H9 (cell line): ENCODE measurements at regions not wholly inside any gene's neighbourhood (a gene's known extent, or its start where the extent isn't known, plus 50 kb on each side); places are given as distances from the start of the nearest gene placed in this dataset.

ENCODE experiments used
- DNase-seq: peaks from one replicate; pipeline ENCODE4 v3.0.0-alpha.2; 2017
- H2AFZ ChIP-seq: one replicate; pipeline ENCODE4 v1.6.1; 2013; ENCODE audit warnings: mild to moderate bottlenecking, low read length, control low read depth, moderate library complexity
- H2AK5ac ChIP-seq: 2 replicates; pipeline ENCODE4 v1.6.1; 2013; ENCODE audit warnings: low read length, control low read depth, mixed read lengths; ENCODE audit not compliant: insufficient read length
- H2BK120ac ChIP-seq: one replicate; pipeline ENCODE4 v1.6.1; 2013; ENCODE audit warnings: low read depth, mild to moderate bottlenecking, low read length, control low read depth, inconsistent platforms; ENCODE audit not compliant: poor library complexity, severe bottlenecking
- H2BK12ac ChIP-seq: 2 replicates; pipeline ENCODE4 v1.6.1; 2013; ENCODE audit warnings: low read length, control low read depth, mixed read lengths, low read depth; ENCODE audit not compliant: insufficient read length
- H2BK15ac ChIP-seq: 2 replicates; pipeline ENCODE4 v1.6.1; 2013; ENCODE audit warnings: low read depth, low read length, control low read depth
- H2BK20ac ChIP-seq: one replicate; pipeline ENCODE4 v1.6.1; 2013; ENCODE audit warnings: low read depth, mild to moderate bottlenecking, low read length, control low read depth, inconsistent platforms; ENCODE audit not compliant: poor library complexity, severe bottlenecking
- H2BK5ac ChIP-seq: 2 replicates; pipeline ENCODE4 v1.6.1; 2013; ENCODE audit warnings: low read length, control low read depth, mixed read lengths; ENCODE audit not compliant: insufficient read length
- H3K14ac ChIP-seq: 2 replicates; pipeline ENCODE4 v1.6.1; 2013; ENCODE audit warnings: low read length, control low read depth; ENCODE audit not compliant: insufficient read depth
- H3K18ac ChIP-seq: 2 replicates; pipeline ENCODE4 v1.6.1; 2013; ENCODE audit warnings: low read depth, mild to moderate bottlenecking, mixed read lengths, low read length, control low read depth; ENCODE audit not compliant: insufficient read length
- H3K23ac ChIP-seq: 2 replicates; pipeline ENCODE4 v1.6.1; 2013; ENCODE audit warnings: low read length, control low read depth, mixed read lengths, low read depth; ENCODE audit not compliant: insufficient read length
- H3K23me2 ChIP-seq: 2 replicates; pipeline ENCODE4 v1.6.1; 2013; ENCODE audit warnings: low read depth, mild to moderate bottlenecking, mixed read lengths, low read length, control low read depth; ENCODE audit not compliant: insufficient read length, poor library complexity, severe bottlenecking
- H3K27ac ChIP-seq: 2 replicates; pipeline ENCODE4 v1.5.1; 2013; ENCODE audit warnings: low read length, control low read depth, mixed read lengths, low read depth; ENCODE audit not compliant: insufficient read length
- H3K27me3 ChIP-seq: 2 replicates; pipeline ENCODE4 v1.6.1; 2013; ENCODE audit warnings: low read length, control low read depth, inconsistent platforms; ENCODE audit not compliant: insufficient read depth
- H3K4ac ChIP-seq: 2 replicates; pipeline ENCODE4 v1.6.1; 2013; ENCODE audit warnings: low read depth, mild to moderate bottlenecking, control low read depth, inconsistent platforms, low read length, moderate library complexity
- H3K4me1 ChIP-seq: 2 replicates; pipeline ENCODE4 v1.6.1; 2013; ENCODE audit warnings: low read length, control low read depth, inconsistent platforms; ENCODE audit not compliant: insufficient read depth
- H3K4me2 ChIP-seq: 2 replicates; pipeline ENCODE4 v1.6.1; 2013; ENCODE audit warnings: low read length, control low read depth, mixed read lengths; ENCODE audit not compliant: insufficient read length, insufficient read depth
- H3K56ac ChIP-seq: 2 replicates; pipeline ENCODE4 v1.6.1; 2013; ENCODE audit warnings: low read depth, mild to moderate bottlenecking, mixed read lengths, low read length, control low read depth; ENCODE audit not compliant: insufficient read length
- H3K79me1 ChIP-seq: 2 replicates; pipeline ENCODE4 v1.6.1; 2013; ENCODE audit warnings: low read depth, mild to moderate bottlenecking, moderate library complexity, low read length, control low read depth, inconsistent platforms; ENCODE audit not compliant: insufficient read depth, poor library complexity, severe bottlenecking
- H3K79me2 ChIP-seq: 2 replicates; pipeline ENCODE4 v1.6.1; 2013; ENCODE audit warnings: low read length, control low read depth, inconsistent platforms; ENCODE audit not compliant: insufficient read depth
- H3K9ac ChIP-seq: 2 replicates; pipeline ENCODE4 v1.6.1; 2013; ENCODE audit warnings: low read length, control low read depth, mixed read lengths; ENCODE audit not compliant: insufficient read length; ENCODE audit errors: extremely low read depth
- H3K9me3 ChIP-seq: one replicate; pipeline ENCODE4 v1.6.1; 2013; ENCODE audit warnings: low read depth, low read length, inconsistent platforms; ENCODE audit not compliant: control insufficient read depth
- H3T11ph ChIP-seq: one replicate; pipeline ENCODE4 v1.6.1; 2013; ENCODE audit warnings: mild to moderate bottlenecking, low read length, control low read depth, inconsistent platforms
- H4K20me1 ChIP-seq: one replicate; pipeline ENCODE4 v1.6.1; 2013; ENCODE audit not compliant: control insufficient read depth, insufficient read length, insufficient read depth
- H4K5ac ChIP-seq: 2 replicates; pipeline ENCODE4 v1.6.1; 2013; ENCODE audit warnings: low read depth, mild to moderate bottlenecking, mixed read lengths, low read length, control low read depth; ENCODE audit not compliant: insufficient read length
- H4K8ac ChIP-seq: replicated peaks from 2 replicates; pipeline ENCODE4 v1.6.1; 2013; ENCODE audit warnings: low read length, control low read depth, mixed read lengths, low read depth; ENCODE audit not compliant: insufficient read length
- H4K91ac ChIP-seq: 2 replicates; pipeline ENCODE4 v1.6.1; 2013; ENCODE audit warnings: low read depth, mild to moderate bottlenecking, moderate library complexity, mixed read lengths, low read length, control low read depth; ENCODE audit not compliant: insufficient read length
- H3K27ac Mint-ChIP-seq, 3 experiments: 2 replicates in 2 of 3; 3 replicates in 1 of 3; pipeline ENCODE4 v1.8.0; 2020 to 2021; ENCODE audit warnings: mixed read lengths in 3 of 3, mild to moderate bottlenecking in 1 of 3, moderate library complexity in 1 of 3
- H3K27me3 Mint-ChIP-seq: 2 replicates; pipeline ENCODE4 v1.8.0; 2021; ENCODE audit warnings: low read depth, mild to moderate bottlenecking, moderate library complexity, mixed read lengths
- H3K36me3 Mint-ChIP-seq, 3 experiments: 2 replicates in 2 of 3; 3 replicates in 1 of 3; pipeline ENCODE4 v1.8.0; 2020 to 2021; ENCODE audit warnings: low read depth in 3 of 3, mixed read lengths in 3 of 3; ENCODE audit not compliant: insufficient read depth in 1 of 3
- H3K4me1 Mint-ChIP-seq, 2 experiments: 2 replicates each; pipeline ENCODE4 v1.8.0; 2020; ENCODE audit warnings: mixed read lengths in 2 of 2
- H3K4me3 Mint-ChIP-seq, 2 experiments: 2 replicates in 1 of 2; 3 replicates in 1 of 2; pipeline ENCODE4 v1.8.0; 2020 to 2021; ENCODE audit warnings: mild to moderate bottlenecking in 2 of 2, mixed read lengths in 2 of 2, moderate library complexity in 1 of 2
- H3K9me3 Mint-ChIP-seq, 2 experiments: 2 replicates in 1 of 2; 3 replicates in 1 of 2; pipeline ENCODE4 v1.8.0; 2020; ENCODE audit warnings: mild to moderate bottlenecking in 2 of 2, mixed read lengths in 2 of 2, moderate library complexity in 1 of 2
- WGBS: extraction: QIAGEN DNeasy Blood & Tissue Kit; methylation state at CpG from one replicate; pipeline ENCODE4 v1.1.7; 2013; ENCODE audit warnings: missing lambda C conversion rate, low lambda C conversion rate, mixed read lengths; ENCODE audit not compliant: insufficient read length; ENCODE audit errors: extremely low coverage; 5-methylcytosine and 5-hydroxymethylcytosine counted together
- TF ChIP-seq, protein P1 (sequence below): fragments of 200-600 bp; sonication (generic); conservative IDR thresholded peaks from 3 replicates; pipeline ENCODE4 v1.8.0; 2021; ENCODE audit warnings: antibody characterized with exemption, mild to moderate bottlenecking

DNA sequence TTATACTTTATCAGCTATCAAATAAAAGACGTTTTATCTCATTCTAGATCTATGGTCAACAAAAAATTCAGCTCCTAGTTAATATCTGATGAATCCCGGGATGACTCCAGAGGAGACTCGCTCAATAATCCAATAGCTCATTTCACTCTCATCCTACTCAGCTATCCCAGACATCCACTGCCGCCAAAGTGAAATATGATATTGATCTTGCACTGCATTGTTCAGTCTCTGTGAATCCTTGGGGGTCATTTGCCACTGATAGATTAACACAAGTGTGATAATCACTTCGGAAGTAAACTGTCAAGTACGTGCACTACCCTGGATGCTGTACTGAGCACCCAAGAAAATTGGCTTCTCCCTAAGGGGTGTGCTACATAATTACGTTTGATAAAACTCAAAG lies 249.1 kb downstream of the SUCLG1 start:
- Histone ChIP-seq H3K23me2 (no peaks in the 10 kb centered on the region), H3K9ac (no peak overlapping the region), H3K4me1 (no peaks in the 10 kb centered on the region; the same call in 1 of the 2 replicates), H3K14ac (no peak overlapping the region), H4K5ac (no peak overlapping the region), H4K20me1 (no peaks in the 10 kb centered on the region), H2BK120ac (no peak overlapping the region), H2BK5ac (no peak overlapping the region), H4K91ac (no peak overlapping the region), H3K4me2 (no peak overlapping the region), H4K8ac (no peak overlapping the region), H3K27me3 (no peaks in the 10 kb centered on the region), H2BK12ac (no peak overlapping the region), H2BK15ac (no peak overlapping the region), H3K4ac (no peak overlapping the region), H3K18ac (no peak overlapping the region), H3K23ac (no peak overlapping the region), H3K9me3 (no peaks in the 10 kb centered on the region), H3K79me2 (no peaks in the 10 kb centered on the region), H2BK20ac (no peak overlapping the region), H3K27ac (no peak overlapping the region), H3T11ph (no peak overlapping the region), H2AK5ac (no peak overlapping the region), H2AFZ (no peak overlapping the region), H3K56ac (no peak overlapping the region), H3K79me1 (no peaks in the 10 kb centered on the region)
- Mint-ChIP-seq H3K4me3 (no peak overlapping the region), H3K4me1 (peaks cover 8% of the 10 kb centered on the region in 2 experiments), H3K36me3 (no peaks in the 10 kb centered on the region), H3K9me3 (no peaks in the 10 kb centered on the region), H3K27me3 (no peaks in the 10 kb centered on the region), H3K27ac (no peak overlapping the region)
- TF ChIP-seq, protein P1, sequence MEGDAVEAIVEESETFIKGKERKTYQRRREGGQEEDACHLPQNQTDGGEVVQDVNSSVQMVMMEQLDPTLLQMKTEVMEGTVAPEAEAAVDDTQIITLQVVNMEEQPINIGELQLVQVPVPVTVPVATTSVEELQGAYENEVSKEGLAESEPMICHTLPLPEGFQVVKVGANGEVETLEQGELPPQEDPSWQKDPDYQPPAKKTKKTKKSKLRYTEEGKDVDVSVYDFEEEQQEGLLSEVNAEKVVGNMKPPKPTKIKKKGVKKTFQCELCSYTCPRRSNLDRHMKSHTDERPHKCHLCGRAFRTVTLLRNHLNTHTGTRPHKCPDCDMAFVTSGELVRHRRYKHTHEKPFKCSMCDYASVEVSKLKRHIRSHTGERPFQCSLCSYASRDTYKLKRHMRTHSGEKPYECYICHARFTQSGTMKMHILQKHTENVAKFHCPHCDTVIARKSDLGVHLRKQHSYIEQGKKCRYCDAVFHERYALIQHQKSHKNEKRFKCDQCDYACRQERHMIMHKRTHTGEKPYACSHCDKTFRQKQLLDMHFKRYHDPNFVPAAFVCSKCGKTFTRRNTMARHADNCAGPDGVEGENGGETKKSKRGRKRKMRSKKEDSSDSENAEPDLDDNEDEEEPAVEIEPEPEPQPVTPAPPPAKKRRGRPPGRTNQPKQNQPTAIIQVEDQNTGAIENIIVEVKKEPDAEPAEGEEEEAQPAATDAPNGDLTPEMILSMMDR, result no peak
- no CpG with 5 or more reads among the region's 7 CpGs for WGBS
- DNase-seq, result no peak
